Peyer's patch (tissue), 4 donors: ENCODE measurements at regions not wholly inside any gene's neighbourhood (a gene's known extent, or its start where the extent isn't known, plus 50 kb on each side); places are given as distances from the start of the nearest gene placed in this dataset.

ENCODE experiments used
- DNase-seq, 3 donors: peaks; one replicate each; pipeline ENCODE4 v3.0.0-alpha.2; 2017 to 2019
- H3K27ac ChIP-seq, 4 donors: fragments of 200-600 bp; sonication (generic); one replicate each; pipeline ENCODE4 v1.5.1; 2016 to 2019
- H3K27me3 ChIP-seq, 2 donors: fragments of 200-600 bp; sonication (generic); one replicate each; pipeline ENCODE4 v1.5.1; 2019
- H3K36me3 ChIP-seq, 3 donors: fragments of 200-600 bp; sonication (generic); one replicate each; pipeline ENCODE4 v1.5.1; 2016 to 2019
- H3K4me1 ChIP-seq, 4 donors: fragments of 200-600 bp; sonication (generic); one replicate each; pipeline ENCODE4 v1.5.1; 2016 to 2019
- H3K4me3 ChIP-seq, 4 donors: fragments of 200-600 bp; sonication (generic); 1 replicate in 3 of 4; 2 replicates in 1 of 4; pipeline ENCODE4 v1.5.1; 2016 to 2019; ENCODE audit warnings: mild to moderate bottlenecking in 1 of 4
- H3K9me3 ChIP-seq, 4 donors: fragments of 200-600 bp; sonication (generic); one replicate each; pipeline ENCODE4 v1.5.1; 2016 to 2019; ENCODE audit warnings: mild to moderate bottlenecking in 1 of 4
- POLR2A ChIP-seq, 2 donors: fragments of 450-650 bp; IDR thresholded peaks; one replicate each; pipeline ENCODE4 v1.5.1; 2017; ENCODE audit warnings: antibody characterized with exemption in 2 of 2, mild to moderate bottlenecking in 2 of 2, moderate library complexity in 2 of 2
- TF ChIP-seq, protein P1 (sequence below), 6 experiments: fragments of 450-650 bp in 4 of 6; fragments of 200-600 bp in 2 of 6; sonication (generic) in 1 of 6; IDR thresholded peaks; one replicate each; pipeline ENCODE4 v1.5.1; 2017 to 2019; ENCODE audit warnings: antibody characterized with exemption in 6 of 6, mild to moderate bottlenecking in 3 of 6, moderate library complexity in 1 of 6

- DNase-seq: no peak
- Histone ChIP-seq H3K4me1 (no peaks in the 10 kb centered on the region), H3K4me3 (no peak overlapping the region), H3K9me3 (peaks cover 0 to 8% (median 0%) of the 10 kb centered on the region in 4 donors), H3K27me3 (no peaks in the 10 kb centered on the region), H3K27ac (no peak overlapping the region), H3K36me3 (no peaks in the 10 kb centered on the region)
- TF ChIP-seq POLR2A (IDR thresholded peaks at IDR 0.05): no peak
- TF ChIP-seq, protein P1, sequence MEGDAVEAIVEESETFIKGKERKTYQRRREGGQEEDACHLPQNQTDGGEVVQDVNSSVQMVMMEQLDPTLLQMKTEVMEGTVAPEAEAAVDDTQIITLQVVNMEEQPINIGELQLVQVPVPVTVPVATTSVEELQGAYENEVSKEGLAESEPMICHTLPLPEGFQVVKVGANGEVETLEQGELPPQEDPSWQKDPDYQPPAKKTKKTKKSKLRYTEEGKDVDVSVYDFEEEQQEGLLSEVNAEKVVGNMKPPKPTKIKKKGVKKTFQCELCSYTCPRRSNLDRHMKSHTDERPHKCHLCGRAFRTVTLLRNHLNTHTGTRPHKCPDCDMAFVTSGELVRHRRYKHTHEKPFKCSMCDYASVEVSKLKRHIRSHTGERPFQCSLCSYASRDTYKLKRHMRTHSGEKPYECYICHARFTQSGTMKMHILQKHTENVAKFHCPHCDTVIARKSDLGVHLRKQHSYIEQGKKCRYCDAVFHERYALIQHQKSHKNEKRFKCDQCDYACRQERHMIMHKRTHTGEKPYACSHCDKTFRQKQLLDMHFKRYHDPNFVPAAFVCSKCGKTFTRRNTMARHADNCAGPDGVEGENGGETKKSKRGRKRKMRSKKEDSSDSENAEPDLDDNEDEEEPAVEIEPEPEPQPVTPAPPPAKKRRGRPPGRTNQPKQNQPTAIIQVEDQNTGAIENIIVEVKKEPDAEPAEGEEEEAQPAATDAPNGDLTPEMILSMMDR (IDR thresholded peaks at IDR 0.05): no peak
Observed at GRCh38 chr5:164801910-164802309, 1296.5 kb downstream of the MAT2B start.

GRCh38 chr5:164809821-164810220 lies 1304.4 kb downstream of the MAT2B start:
- DNase-seq: no peak
- no peaks in the 10 kb centered on the region for H3K4me1 ChIP-seq
- H3K27ac ChIP-seq: no peak overlapping the region
- no peak overlapping the region for H3K4me3 ChIP-seq
- H3K9me3 ChIP-seq: no peaks in the 10 kb centered on the region
- no peaks in the 10 kb centered on the region for H3K36me3 ChIP-seq
- TF ChIP-seq, protein P1 (IDR thresholded peaks at IDR 0.05): no peak
- no peak for TF ChIP-seq POLR2A (IDR thresholded peaks at IDR 0.05)
- H3K27me3 ChIP-seq: no peaks in the 10 kb centered on the region

DNA sequence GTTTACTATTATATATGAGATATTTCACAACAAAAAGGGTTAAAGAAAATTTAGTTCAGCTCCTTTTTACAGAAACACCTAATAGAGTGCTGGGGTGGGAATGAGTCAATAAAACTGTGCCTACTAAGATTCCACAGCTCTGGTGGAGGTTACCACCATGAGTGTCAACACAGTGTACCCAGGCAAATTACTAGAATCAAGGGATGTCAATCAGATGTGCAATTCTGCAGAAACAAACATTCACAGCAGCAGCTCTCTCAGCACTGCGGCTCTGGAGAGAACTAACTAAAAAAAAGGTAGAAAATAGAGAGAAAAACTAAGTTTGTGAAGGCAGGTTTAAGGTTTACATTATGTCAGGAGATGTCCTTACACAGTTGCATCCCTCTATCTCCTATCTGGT lies 1313.0 kb downstream of the MAT2B start:
- no peaks in the 10 kb centered on the region for H3K27me3 ChIP-seq
- H3K4me3 ChIP-seq: no peak overlapping the region
- no peak for DNase-seq
- no peaks in the 10 kb centered on the region for H3K4me1 ChIP-seq
- H3K9me3 ChIP-seq: no peaks in the 10 kb centered on the region
- H3K36me3 ChIP-seq: no peaks in the 10 kb centered on the region
- TF ChIP-seq POLR2A (IDR thresholded peaks at IDR 0.05): no peak
- TF ChIP-seq, protein P1 (IDR thresholded peaks at IDR 0.05): no peak
- no peak overlapping the region for H3K27ac ChIP-seq

GRCh38 chr5:164824671-164825070 lies 1319.3 kb downstream of the MAT2B start:
- no peak for DNase-seq
- no peak overlapping the region for H3K4me3 ChIP-seq
- no peaks in the 10 kb centered on the region for H3K27me3 ChIP-seq
- H3K4me1 ChIP-seq: no peaks in the 10 kb centered on the region
- H3K36me3 ChIP-seq: no peaks in the 10 kb centered on the region
- TF ChIP-seq, protein P1 (IDR thresholded peaks at IDR 0.05): no peak
- no peak for TF ChIP-seq POLR2A (IDR thresholded peaks at IDR 0.05)
- no peaks in the 10 kb centered on the region for H3K9me3 ChIP-seq
- no peak overlapping the region for H3K27ac ChIP-seq

GRCh38 chr5:164832516-164832915 lies 1327.1 kb downstream of the MAT2B start:
- H3K4me3 ChIP-seq: no peak overlapping the region
- no peaks in the 10 kb centered on the region for H3K36me3 ChIP-seq
- TF ChIP-seq POLR2A (IDR thresholded peaks at IDR 0.05): no peak
- TF ChIP-seq, protein P1 (IDR thresholded peaks at IDR 0.05): no peak
- H3K27me3 ChIP-seq: no peaks in the 10 kb centered on the region
- DNase-seq: no peak
- H3K27ac ChIP-seq: no peak overlapping the region
- no peaks in the 10 kb centered on the region for H3K4me1 ChIP-seq
- H3K9me3 ChIP-seq: no peaks in the 10 kb centered on the region

GRCh38 chr5:164844348-164844747 lies 1338.9 kb downstream of the MAT2B start:
- H3K36me3 ChIP-seq: no peaks in the 10 kb centered on the region
- H3K4me1 ChIP-seq: no peaks in the 10 kb centered on the region
- TF ChIP-seq, protein P1 (IDR thresholded peaks at IDR 0.05): no peak
- TF ChIP-seq POLR2A (IDR thresholded peaks at IDR 0.05): no peak
- H3K27me3 ChIP-seq: no peaks in the 10 kb centered on the region
- H3K4me3 ChIP-seq: no peak overlapping the region
- no peaks in the 10 kb centered on the region for H3K9me3 ChIP-seq
- DNase-seq: no peak
- H3K27ac ChIP-seq: no peak overlapping the region
